ENCODE measurements at regions not wholly inside any gene's neighbourhood (a gene's known extent, or its start where the extent isn't known, plus 50 kb on each side); places are given as distances from the start of the nearest gene placed in this dataset.

DNA sequence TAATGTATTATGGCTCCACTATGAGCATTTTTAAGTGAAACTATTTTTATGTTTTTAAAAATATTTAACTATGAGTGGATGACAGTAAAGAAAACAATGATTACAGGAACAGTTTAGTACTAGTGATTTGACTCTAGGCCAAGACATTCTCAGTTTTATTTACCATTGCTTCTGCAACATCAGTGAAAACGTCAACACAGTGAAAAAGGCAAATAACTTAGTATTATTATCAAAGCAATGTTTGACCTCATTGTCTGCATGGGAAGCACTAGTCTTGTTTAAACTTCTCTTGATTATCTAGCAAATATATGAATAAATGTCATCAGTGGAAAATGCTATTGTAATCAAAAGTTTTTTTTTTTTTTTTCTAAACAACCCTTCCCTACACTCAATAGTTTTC lies 165.0 kb downstream of the HTR1B start:
- Histone ChIP-seq H4K20me1 (ENCODE audit: insufficient read depth, low read length) (no peaks in the 10 kb centered on the region), H3K9me3 (ENCODE audit: insufficient read depth, low read length, severe bottlenecking) (no peaks in the 10 kb centered on the region), H3K27me3 (ENCODE audit: insufficient read depth, low read length, poor library complexity) (no peaks in the 10 kb centered on the region), H3K36me3 (ENCODE audit: insufficient read depth, low read length) (no peaks in the 10 kb centered on the region), H3K4me1 (ENCODE audit: insufficient read depth, low read length) (no peaks in the 10 kb centered on the region), H3K4me3 (ENCODE audit: low read depth in 1 of 2, low read length in 2 of 2) (no peak overlapping the region), H2AFZ (ENCODE audit: low read depth, low read length) (no peak overlapping the region), H3K4me2 (ENCODE audit: insufficient read depth, low read length) (no peak overlapping the region), H3K9ac (ENCODE audit: low read depth, low read length) (no peak overlapping the region), H3K79me2 (ENCODE audit: insufficient read depth, low read length) (no peaks in the 10 kb centered on the region), H3K27ac (ENCODE audit: low read length) (no peak overlapping the region)
- no peak for ATAC-seq (ENCODE audit: insufficient read depth, low read depth)
- TF ChIP-seq EZH2 (IDR thresholded peaks at IDR 0.05; ENCODE audit: borderline replicate concordance, low read depth, low read length, severe bottlenecking): no peak
- TF ChIP-seq, protein P1, sequence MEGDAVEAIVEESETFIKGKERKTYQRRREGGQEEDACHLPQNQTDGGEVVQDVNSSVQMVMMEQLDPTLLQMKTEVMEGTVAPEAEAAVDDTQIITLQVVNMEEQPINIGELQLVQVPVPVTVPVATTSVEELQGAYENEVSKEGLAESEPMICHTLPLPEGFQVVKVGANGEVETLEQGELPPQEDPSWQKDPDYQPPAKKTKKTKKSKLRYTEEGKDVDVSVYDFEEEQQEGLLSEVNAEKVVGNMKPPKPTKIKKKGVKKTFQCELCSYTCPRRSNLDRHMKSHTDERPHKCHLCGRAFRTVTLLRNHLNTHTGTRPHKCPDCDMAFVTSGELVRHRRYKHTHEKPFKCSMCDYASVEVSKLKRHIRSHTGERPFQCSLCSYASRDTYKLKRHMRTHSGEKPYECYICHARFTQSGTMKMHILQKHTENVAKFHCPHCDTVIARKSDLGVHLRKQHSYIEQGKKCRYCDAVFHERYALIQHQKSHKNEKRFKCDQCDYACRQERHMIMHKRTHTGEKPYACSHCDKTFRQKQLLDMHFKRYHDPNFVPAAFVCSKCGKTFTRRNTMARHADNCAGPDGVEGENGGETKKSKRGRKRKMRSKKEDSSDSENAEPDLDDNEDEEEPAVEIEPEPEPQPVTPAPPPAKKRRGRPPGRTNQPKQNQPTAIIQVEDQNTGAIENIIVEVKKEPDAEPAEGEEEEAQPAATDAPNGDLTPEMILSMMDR (IDR thresholded peaks at IDR 0.05; ENCODE audit: borderline replicate concordance, extremely low read depth, low read length, poor library complexity, severe bottlenecking): no peak
- DNase-seq: no peak

DNA sequence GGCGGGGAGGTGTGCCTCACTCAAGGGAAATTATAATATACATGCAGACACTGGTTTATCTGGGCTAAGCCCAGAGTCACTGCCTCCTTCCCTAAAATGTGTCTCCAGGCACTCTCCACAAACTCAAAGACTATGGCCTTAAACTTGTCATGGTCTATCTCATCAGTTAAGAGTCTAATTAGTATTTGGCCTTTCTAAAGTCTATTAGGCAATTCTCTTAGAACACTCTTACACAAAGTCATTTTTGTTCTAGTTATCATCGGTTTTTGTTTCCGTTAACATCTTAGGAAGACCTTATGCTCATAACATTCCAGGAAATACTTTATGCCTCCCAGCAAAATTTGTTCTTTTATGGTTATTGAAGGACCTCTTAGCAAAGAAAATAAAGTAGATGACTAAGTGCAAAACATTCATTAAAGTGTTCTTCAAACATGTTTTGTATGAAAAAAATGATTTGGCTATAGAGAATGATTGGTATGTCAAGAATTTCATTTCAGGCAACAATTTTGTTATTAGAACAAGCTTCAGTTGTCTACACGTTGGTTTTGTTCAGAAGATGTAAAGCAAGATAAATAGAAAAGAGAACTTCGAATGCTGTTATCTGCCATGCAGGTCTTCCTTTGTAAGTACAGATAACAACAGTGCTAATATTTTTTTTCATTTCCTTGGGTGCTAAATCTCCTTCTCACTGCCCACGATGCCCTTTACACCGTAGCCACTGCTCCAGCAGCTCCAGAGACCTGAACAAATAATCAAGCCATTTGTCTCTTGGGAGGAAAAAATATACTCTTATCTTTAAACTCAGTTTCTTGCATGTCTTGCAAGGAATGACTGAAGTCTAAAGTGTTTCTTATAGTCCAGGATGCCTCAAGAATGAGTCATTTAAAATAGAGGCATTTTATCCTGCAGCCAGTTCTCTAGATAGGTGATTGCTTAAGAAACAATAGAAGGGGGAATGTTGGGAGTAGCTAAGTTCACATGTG lies 170.4 kb downstream of the HTR1B start:
- no peaks in the 10 kb centered on the region for H3K79me2 ChIP-seq (ENCODE audit: insufficient read depth, low read length)
- no peak overlapping the region for H3K4me2 ChIP-seq (ENCODE audit: insufficient read depth, low read length)
- TF ChIP-seq EZH2 (IDR thresholded peaks at IDR 0.05; ENCODE audit: borderline replicate concordance, low read depth, low read length, severe bottlenecking): no peak
- TF ChIP-seq, protein P1 (IDR thresholded peaks at IDR 0.05; ENCODE audit: borderline replicate concordance, extremely low read depth, low read length, poor library complexity, severe bottlenecking): no peak
- H4K20me1 ChIP-seq (ENCODE audit: insufficient read depth, low read length): no peaks in the 10 kb centered on the region
- H3K9me3 ChIP-seq (ENCODE audit: insufficient read depth, low read length, severe bottlenecking): no peaks in the 10 kb centered on the region
- H3K36me3 ChIP-seq (ENCODE audit: insufficient read depth, low read length): no peaks in the 10 kb centered on the region
- ATAC-seq (ENCODE audit: insufficient read depth, low read depth) (no peak), DNase-seq (no peak)
- no peak overlapping the region for H3K9ac ChIP-seq (ENCODE audit: low read depth, low read length)
- H3K4me1 ChIP-seq (ENCODE audit: insufficient read depth, low read length): no peaks in the 10 kb centered on the region
- no peak overlapping the region for H3K4me3 ChIP-seq (ENCODE audit: low read depth in 1 of 2, low read length in 2 of 2)
- H2AFZ ChIP-seq (ENCODE audit: low read depth, low read length): no peak overlapping the region
- H3K27ac ChIP-seq (ENCODE audit: low read length): no peak overlapping the region
- H3K27me3 ChIP-seq (ENCODE audit: insufficient read depth, low read length, poor library complexity): no peaks in the 10 kb centered on the region

DNA sequence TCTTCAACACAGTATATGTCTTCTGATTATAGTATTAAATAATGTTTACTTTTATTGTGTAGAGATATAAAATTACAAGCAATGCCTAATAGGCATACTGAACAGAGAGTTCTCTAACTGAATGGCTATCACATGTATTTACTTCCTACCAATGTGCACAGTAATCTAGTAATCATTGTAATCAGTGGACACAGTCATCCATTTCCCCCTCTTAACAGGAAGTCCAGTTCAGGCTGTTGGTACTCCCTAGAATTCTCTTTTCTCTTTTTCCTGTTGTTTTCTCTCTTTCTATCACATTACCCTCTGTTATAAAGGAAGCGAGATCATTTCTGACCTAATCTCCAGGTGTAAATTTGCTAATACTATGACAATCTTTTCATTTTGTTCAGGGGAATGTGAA lies 172.5 kb downstream of the HTR1B start:
- no peak overlapping the region for H3K4me2 ChIP-seq (ENCODE audit: insufficient read depth, low read length)
- DNase-seq (no peak), ATAC-seq (ENCODE audit: insufficient read depth, low read depth) (no peak)
- TF ChIP-seq EZH2 (IDR thresholded peaks at IDR 0.05; ENCODE audit: borderline replicate concordance, low read depth, low read length, severe bottlenecking): no peak
- TF ChIP-seq, protein P1 (IDR thresholded peaks at IDR 0.05; ENCODE audit: borderline replicate concordance, extremely low read depth, low read length, poor library complexity, severe bottlenecking): no peak
- no peaks in the 10 kb centered on the region for H3K36me3 ChIP-seq (ENCODE audit: insufficient read depth, low read length)
- no peak overlapping the region for H3K4me3 ChIP-seq (ENCODE audit: low read depth in 1 of 2, low read length in 2 of 2)
- no peaks in the 10 kb centered on the region for H3K27me3 ChIP-seq (ENCODE audit: insufficient read depth, low read length, poor library complexity)
- no peaks in the 10 kb centered on the region for H4K20me1 ChIP-seq (ENCODE audit: insufficient read depth, low read length)
- no peaks in the 10 kb centered on the region for H3K9me3 ChIP-seq (ENCODE audit: insufficient read depth, low read length, severe bottlenecking)
- no peak overlapping the region for H3K9ac ChIP-seq (ENCODE audit: low read depth, low read length)
- no peaks in the 10 kb centered on the region for H3K4me1 ChIP-seq (ENCODE audit: insufficient read depth, low read length)
- no peak overlapping the region for H2AFZ ChIP-seq (ENCODE audit: low read depth, low read length)
- H3K27ac ChIP-seq (ENCODE audit: low read length): no peak overlapping the region
- no peaks in the 10 kb centered on the region for H3K79me2 ChIP-seq (ENCODE audit: insufficient read depth, low read length)

Measured in DND-41 (cell line).